HK-2 (cell line): ENCODE measurements at regions not wholly inside any gene's neighbourhood (a gene's known extent, or its start where the extent isn't known, plus 50 kb on each side); places are given as distances from the start of the nearest gene placed in this dataset.
A peak's percentile ranks its signal among the peaks of the same experiment; 100 is the strongest.

ENCODE experiments used
- DNase-seq: peaks from one replicate; pipeline ENCODE4 v3.0.0-alpha.2; 2018; ENCODE audit not compliant: unreplicated experiment

- DNase-seq: no peak
Observed at GRCh38 chrX:21056622-21057021, 317.6 kb upstream of the CNKSR2 start.

GRCh38 chrX:21047034-21047455, 327.2 kb upstream of the CNKSR2 start:
- no peak for DNase-seq

- DNase-seq: no peak
Observed at GRCh38 chrX:21014326-21014725, 359.9 kb upstream of the CNKSR2 start.

- DNase-seq: no peak
Observed at GRCh38 chrX:21004835-21005234, 369.4 kb upstream of the CNKSR2 start.

- DNase-seq: no peak
Observed at GRCh38 chrX:20995829-20996228, 378.4 kb upstream of the CNKSR2 start.

GRCh38 chrX:20989361-20989760, 384.9 kb upstream of the CNKSR2 start:
- no peak for DNase-seq

- no peak for DNase-seq
Observed at GRCh38 chrX:20988804-20989203, 385.4 kb upstream of the CNKSR2 start.

- DNase-seq: peak; percentile 6
Observed at GRCh38 chrX:20988118-20988517, 386.1 kb upstream of the CNKSR2 start.

- DNase-seq: no peak
Observed at GRCh38 chrX:20980426-20980825, 393.8 kb upstream of the CNKSR2 start.

GRCh38 chrX:20974326-20974725, 399.9 kb upstream of the CNKSR2 start:
- DNase-seq: no peak

GRCh38 chrX:20973038-20973437, 401.2 kb upstream of the CNKSR2 start:
- DNase-seq: no peak

- DNase-seq: no peak
Observed at GRCh38 chrX:20971250-20971649, 403.0 kb upstream of the CNKSR2 start.

- no peak for DNase-seq
Observed at GRCh38 chrX:20969565-20969964, 404.7 kb upstream of the CNKSR2 start.

- DNase-seq: peak; percentile 16
Observed at GRCh38 chrX:20968996-20969395, 405.2 kb upstream of the CNKSR2 start.

GRCh38 chrX:20967725-20968124, 406.5 kb upstream of the CNKSR2 start:
- no peak for DNase-seq

GRCh38 chrX:20965270-20966044, 408.8 kb upstream of the CNKSR2 start:
- DNase-seq: no peak

- DNase-seq: no peak
Observed at GRCh38 chrX:20954014-20954413, 420.2 kb upstream of the CNKSR2 start.

- no peak for DNase-seq
Observed at GRCh38 chrX:20952180-20952579, 422.0 kb upstream of the CNKSR2 start.

GRCh38 chrX:20951016-20951810, 423.0 kb upstream of the CNKSR2 start:
- no peak for DNase-seq

GRCh38 chrX:20947411-20947912, 426.8 kb upstream of the CNKSR2 start:
- no peak for DNase-seq

GRCh38 chrX:20913760-20914159, 460.5 kb upstream of the CNKSR2 start:
- DNase-seq: no peak

GRCh38 chrX:20906571-20906970, 467.6 kb upstream of the CNKSR2 start:
- no peak for DNase-seq

- DNase-seq: no peak
Observed at GRCh38 chrX:20884565-20884964, 489.7 kb upstream of the CNKSR2 start.
